HEK293 (cell line): ENCODE measurements at regions not wholly inside any gene's neighbourhood (a gene's known extent, or its start where the extent isn't known, plus 50 kb on each side); places are given as distances from the start of the nearest gene placed in this dataset.

Source experiments
- CTCF ChIA-PET: fragments of 350-600 bp; formaldehyde crosslinking; extraction: SDS; loops from one replicate; lab custom pipeline; 2021; ENCODE audit warnings: antibody characterized with exemption; lab: Yijun Ruan, JAX
- POLR2A ChIA-PET: fragments of 300-600 bp; formaldehyde crosslinking; extraction: SDS; loops from one replicate; lab custom pipeline; 2020; ENCODE audit warnings: antibody characterized with exemption, inconsistent platforms; lab: Yijun Ruan, JAX
- H3K27ac ChIP-seq: fragments of 200-500 bp; sonication (Bioruptor generic); 2 replicates; pipeline ENCODE4 v1.5.1; 2014; ENCODE audit warnings: low read depth, low read length, control low read depth, inconsistent platforms; ENCODE audit errors: extremely low read depth
- H3K36me3 ChIP-seq, 2 experiments: fragments of 200-500 bp in 1 of 2; sonication (Bioruptor generic) in 1 of 2; 1 replicate in 1 of 2; 2 replicates in 1 of 2; pipeline ENCODE4 v1.5.1; 2014 to 2017; ENCODE audit warnings: inconsistent platforms in 2 of 2, low read length in 2 of 2; ENCODE audit not compliant: control insufficient read depth in 2 of 2, insufficient read depth in 1 of 2
- H3K4me1 ChIP-seq: fragments of 200-500 bp; sonication (Bioruptor generic); 2 replicates; pipeline ENCODE4 v1.5.1; 2014; ENCODE audit warnings: mild to moderate bottlenecking, low read length, inconsistent platforms; ENCODE audit not compliant: control insufficient read depth, insufficient read depth
- H3K4me3 ChIP-seq: 2 replicates; pipeline ENCODE4 v1.5.1; 2011; ENCODE audit warnings: low read depth, mild to moderate bottlenecking, control low read depth, low read length, moderate library complexity
- H3K9me3 ChIP-seq: fragments of 200-500 bp; sonication (Bioruptor generic); 2 replicates; pipeline ENCODE4 v1.5.1; 2014; ENCODE audit warnings: low read depth, low read length, inconsistent platforms; ENCODE audit not compliant: control insufficient read depth, insufficient read depth
- KLF7 ChIP-seq: fragments of 450-650 bp; formaldehyde crosslinking; IDR thresholded peaks from 2 replicates; pipeline ENCODE4 v1.5.1; 2016; ENCODE audit warnings: missing biosample characterization, missing genetic modification characterization, borderline replicate concordance
- SCRT2 ChIP-seq: fragments of 450-650 bp; formaldehyde crosslinking; IDR thresholded peaks from 2 replicates; pipeline ENCODE4 v1.5.1; 2016; ENCODE audit warnings: missing biosample characterization, missing genetic modification characterization
- WT1 ChIP-seq: fragments of 450-650 bp; formaldehyde crosslinking; IDR thresholded peaks from 2 replicates; pipeline ENCODE4 v1.5.1; 2016; ENCODE audit warnings: missing biosample characterization, missing genetic modification characterization
- ZNF221 ChIP-seq: fragments of 450-650 bp; formaldehyde crosslinking; IDR thresholded peaks from 2 replicates; pipeline ENCODE4 v1.5.1; 2017; ENCODE audit warnings: missing biosample characterization, missing genetic modification characterization, borderline replicate concordance
- ZNF23 ChIP-seq: fragments of 450-650 bp; formaldehyde crosslinking; IDR thresholded peaks from 2 replicates; pipeline ENCODE4 v1.5.1; 2016; ENCODE audit warnings: missing biosample characterization, missing genetic modification characterization, borderline replicate concordance
- ZNF302 ChIP-seq: fragments of 450-650 bp; formaldehyde crosslinking; IDR thresholded peaks from 2 replicates; pipeline ENCODE4 v1.5.1; 2016; ENCODE audit warnings: missing biosample characterization, missing genetic modification characterization, low read depth
- ZNF335 ChIP-seq: fragments of 450-650 bp; formaldehyde crosslinking; conservative IDR thresholded peaks from 2 replicates; pipeline ENCODE4 v1.5.1; 2016; ENCODE audit warnings: missing biosample characterization, missing genetic modification characterization
- ZNF544 ChIP-seq: fragments of 450-650 bp; formaldehyde crosslinking; IDR thresholded peaks from 2 replicates; pipeline ENCODE4 v1.5.0; 2017; ENCODE audit warnings: missing biosample characterization, missing genetic modification characterization
- ZNF768 ChIP-seq: fragments of 450-650 bp; formaldehyde crosslinking; IDR thresholded peaks from 2 replicates; pipeline ENCODE4 v1.5.1; 2018; ENCODE audit warnings: missing biosample characterization, mild to moderate bottlenecking, missing genetic modification characterization
- TF ChIP-seq, protein P1 (sequence below): fragments of 450-650 bp; formaldehyde crosslinking; IDR thresholded peaks from 2 replicates; pipeline ENCODE4 v1.5.1; 2016; ENCODE audit warnings: missing biosample characterization, missing genetic modification characterization
- TF ChIP-seq, protein P2 (sequence below): sonication (generic); formaldehyde crosslinking; IDR thresholded peaks from 2 replicates; pipeline ENCODE4 v1.8.1; 2022; ENCODE audit warnings: mild to moderate bottlenecking, moderate library complexity, missing genetic modification reagents
- TF ChIP-seq, protein P3 (sequence below): fragments of 450-650 bp; formaldehyde crosslinking; IDR thresholded peaks from 2 replicates; pipeline ENCODE4 v1.5.1; 2016; ENCODE audit warnings: missing biosample characterization, missing genetic modification characterization
- TF ChIP-seq, protein P4 (sequence below): fragments of 450-650 bp; formaldehyde crosslinking; IDR thresholded peaks from 2 replicates; pipeline ENCODE4 v1.5.1; 2016; ENCODE audit warnings: missing biosample characterization, missing genetic modification characterization
- TF ChIP-seq, protein P5 (sequence below): fragments of 450-650 bp; formaldehyde crosslinking; IDR thresholded peaks from 2 replicates; pipeline ENCODE4 v1.5.1; 2016; ENCODE audit warnings: missing biosample characterization, missing genetic modification characterization

DNA sequence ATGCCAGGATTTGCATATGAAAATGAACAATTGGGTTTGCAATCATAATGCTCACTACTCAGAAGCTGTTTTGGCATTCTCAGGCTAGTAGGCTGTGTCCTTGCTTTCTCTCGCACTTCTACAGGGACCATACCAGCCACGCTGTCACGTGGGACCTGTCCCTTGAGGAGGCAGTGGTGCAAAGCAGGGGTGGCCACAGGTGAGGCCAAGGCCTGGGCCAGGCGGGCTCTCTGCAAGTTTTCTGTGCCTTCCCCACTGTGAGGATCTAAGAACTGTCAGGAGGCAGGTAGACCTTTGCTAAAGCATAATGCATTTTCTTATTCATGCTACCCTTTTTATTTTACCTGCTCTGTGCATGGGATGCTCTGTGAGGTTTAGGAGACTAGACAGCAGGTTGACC lies 89.4 kb upstream of the IRS2 start:
- Histone ChIP-seq H3K27ac (no peak overlapping the region), H3K4me3 (no peak overlapping the region), H3K36me3 (no peaks in the 10 kb centered on the region), H3K9me3 (no peaks in the 10 kb centered on the region), H3K4me1 (no peaks in the 10 kb centered on the region)
- POLR2A ChIA-PET: no interaction called here
- TF ChIP-seq ZNF221 (tag by site-specific recombination) (no peak), ZNF544 (tag by site-specific recombination) (no peak), ZNF335 (tag by site-specific recombination) (no peak)
- TF ChIP-seq, protein P1, sequence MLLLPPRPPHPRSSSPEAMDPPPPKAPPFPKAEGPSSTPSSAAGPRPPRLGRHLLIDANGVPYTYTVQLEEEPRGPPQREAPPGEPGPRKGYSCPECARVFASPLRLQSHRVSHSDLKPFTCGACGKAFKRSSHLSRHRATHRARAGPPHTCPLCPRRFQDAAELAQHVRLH (tag by site-specific recombination): no peak
- TF ChIP-seq, protein P2, sequence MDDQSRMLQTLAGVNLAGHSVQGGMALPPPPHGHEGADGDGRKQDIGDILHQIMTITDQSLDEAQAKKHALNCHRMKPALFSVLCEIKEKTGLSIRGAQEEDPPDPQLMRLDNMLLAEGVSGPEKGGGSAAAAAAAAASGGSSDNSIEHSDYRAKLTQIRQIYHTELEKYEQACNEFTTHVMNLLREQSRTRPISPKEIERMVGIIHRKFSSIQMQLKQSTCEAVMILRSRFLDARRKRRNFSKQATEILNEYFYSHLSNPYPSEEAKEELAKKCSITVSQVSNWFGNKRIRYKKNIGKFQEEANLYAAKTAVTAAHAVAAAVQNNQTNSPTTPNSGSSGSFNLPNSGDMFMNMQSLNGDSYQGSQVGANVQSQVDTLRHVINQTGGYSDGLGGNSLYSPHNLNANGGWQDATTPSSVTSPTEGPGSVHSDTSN (CRISPR knock-in tag): no peak
- TF ChIP-seq, protein P3, sequence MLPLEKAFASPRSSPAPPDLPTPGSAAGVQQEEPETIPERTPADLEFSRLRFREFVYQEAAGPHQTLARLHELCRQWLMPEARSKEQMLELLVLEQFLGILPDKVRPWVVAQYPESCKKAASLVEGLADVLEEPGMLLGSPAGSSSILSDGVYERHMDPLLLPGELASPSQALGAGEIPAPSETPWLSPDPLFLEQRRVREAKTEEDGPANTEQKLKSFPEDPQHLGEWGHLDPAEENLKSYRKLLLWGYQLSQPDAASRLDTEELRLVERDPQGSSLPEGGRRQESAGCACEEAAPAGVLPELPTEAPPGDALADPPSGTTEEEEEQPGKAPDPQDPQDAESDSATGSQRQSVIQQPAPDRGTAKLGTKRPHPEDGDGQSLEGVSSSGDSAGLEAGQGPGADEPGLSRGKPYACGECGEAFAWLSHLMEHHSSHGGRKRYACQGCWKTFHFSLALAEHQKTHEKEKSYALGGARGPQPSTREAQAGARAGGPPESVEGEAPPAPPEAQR: no peak
- CTCF ChIA-PET: no interaction called here

DNA sequence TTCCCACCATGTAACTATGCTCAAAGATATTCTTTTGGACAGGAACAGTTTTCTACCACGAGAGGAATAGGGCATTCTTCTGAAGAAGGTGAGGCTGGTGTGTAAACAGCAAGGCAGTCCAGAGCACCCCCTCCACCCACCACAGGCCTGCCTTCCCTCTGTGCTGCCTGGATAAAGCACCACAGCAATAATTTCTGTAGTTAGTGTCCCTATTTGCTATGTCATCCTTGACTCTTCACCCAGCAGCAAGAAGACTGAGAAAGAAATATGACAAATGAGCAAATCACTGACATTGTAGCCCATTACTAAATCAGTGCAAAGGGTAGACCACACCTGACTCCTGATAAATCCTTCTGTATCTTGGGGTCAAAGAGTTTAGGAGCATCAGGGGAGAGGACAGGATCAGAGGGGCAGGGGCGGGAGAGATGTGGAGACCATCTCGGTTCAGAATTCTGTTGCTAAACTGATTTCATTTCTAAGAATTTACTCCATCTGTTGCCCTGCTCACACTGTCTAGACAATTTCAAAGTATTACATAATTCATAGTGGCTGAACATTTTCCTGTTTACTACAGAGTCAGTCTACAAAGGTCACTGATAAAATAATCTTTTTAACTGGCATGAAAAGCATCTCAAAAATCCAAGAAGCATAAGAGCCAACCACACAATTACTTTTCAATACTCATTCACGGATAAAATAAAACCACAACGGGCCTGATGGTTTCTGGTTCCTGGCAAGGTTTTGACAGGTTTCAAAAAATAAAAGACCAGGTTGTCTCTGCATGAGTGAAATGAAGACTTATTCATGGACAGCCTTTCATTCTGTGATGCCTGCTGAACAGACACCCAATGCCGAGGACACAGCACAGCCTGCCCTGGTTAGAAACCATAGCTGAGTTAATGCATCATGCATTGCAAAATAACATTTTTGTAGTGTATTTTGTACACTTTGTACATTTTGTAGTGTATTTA lies 88.4 kb upstream of the IRS2 start:
- Histone ChIP-seq H3K4me3 (no peak overlapping the region), H3K27ac (no peak overlapping the region), H3K9me3 (no peaks in the 10 kb centered on the region), H3K36me3 (no peaks in the 10 kb centered on the region), H3K4me1 (no peaks in the 10 kb centered on the region)
- CTCF ChIA-PET: no interaction called here
- no peak for TF ChIP-seq ZNF23 (tag by site-specific recombination)
- TF ChIP-seq, protein P4, sequence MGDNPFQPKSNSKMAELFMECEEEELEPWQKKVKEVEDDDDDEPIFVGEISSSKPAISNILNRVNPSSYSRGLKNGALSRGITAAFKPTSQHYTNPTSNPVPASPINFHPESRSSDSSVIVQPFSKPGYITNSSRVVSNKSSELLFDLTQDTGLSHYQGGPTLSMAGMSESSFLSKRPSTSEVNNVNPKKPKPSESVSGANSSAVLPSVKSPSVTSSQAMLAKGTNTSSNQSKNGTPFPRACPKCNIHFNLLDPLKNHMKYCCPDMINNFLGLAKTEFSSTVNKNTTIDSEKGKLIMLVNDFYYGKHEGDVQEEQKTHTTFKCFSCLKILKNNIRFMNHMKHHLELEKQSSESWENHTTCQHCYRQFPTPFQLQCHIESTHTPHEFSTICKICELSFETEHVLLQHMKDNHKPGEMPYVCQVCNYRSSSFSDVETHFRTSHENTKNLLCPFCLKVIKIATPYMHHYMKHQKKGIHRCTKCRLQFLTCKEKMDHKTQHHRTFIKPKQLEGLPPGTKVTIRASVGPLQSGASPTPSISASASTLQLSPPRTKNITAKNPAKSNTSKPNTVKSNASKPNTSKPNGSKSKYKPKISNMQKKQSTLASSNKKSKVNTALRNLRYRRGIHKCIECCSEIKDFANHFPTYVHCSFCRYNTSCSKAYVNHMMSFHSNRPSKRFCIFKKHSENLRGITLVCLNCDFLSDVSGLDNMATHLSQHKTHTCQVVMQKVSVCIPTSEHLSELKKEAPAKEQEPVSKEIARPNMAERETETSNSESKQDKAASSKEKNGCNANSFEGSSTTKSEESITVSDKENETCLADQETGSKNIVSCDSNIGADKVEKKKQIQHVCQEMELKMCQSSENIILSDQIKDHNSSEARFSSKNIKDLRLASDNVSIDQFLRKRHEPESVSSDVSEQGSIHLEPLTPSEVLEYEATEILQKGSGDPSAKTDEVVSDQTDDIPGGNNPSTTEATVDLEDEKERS (tag by site-specific recombination): no peak
- no peak for TF ChIP-seq ZNF768 (tag by site-specific recombination)
- TF ChIP-seq SCRT2 (tag by site-specific recombination): no peak
- TF ChIP-seq WT1: no peak
- TF ChIP-seq KLF7: no peak
- TF ChIP-seq, protein P5, sequence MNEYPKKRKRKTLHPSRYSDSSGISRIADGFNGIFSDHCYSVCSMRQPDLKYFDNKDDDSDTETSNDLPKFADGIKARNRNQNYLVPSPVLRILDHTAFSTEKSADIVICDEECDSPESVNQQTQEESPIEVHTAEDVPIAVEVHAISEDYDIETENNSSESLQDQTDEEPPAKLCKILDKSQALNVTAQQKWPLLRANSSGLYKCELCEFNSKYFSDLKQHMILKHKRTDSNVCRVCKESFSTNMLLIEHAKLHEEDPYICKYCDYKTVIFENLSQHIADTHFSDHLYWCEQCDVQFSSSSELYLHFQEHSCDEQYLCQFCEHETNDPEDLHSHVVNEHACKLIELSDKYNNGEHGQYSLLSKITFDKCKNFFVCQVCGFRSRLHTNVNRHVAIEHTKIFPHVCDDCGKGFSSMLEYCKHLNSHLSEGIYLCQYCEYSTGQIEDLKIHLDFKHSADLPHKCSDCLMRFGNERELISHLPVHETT: no peak
- no peak for TF ChIP-seq ZNF302
- POLR2A ChIA-PET: no interaction called here
